OCI-LY1 (cell line): ENCODE measurements at regions not wholly inside any gene's neighbourhood (a gene's known extent, or its start where the extent isn't known, plus 50 kb on each side); places are given as distances from the start of the nearest gene placed in this dataset.

Source experiments
- CTCF ChIP-seq: fragments of 200-600 bp; sonication (generic), shearing (Covaris generic); IDR thresholded peaks from 2 replicates; pipeline ENCODE4 v1.5.1; 2017; ENCODE audit warnings: mild to moderate bottlenecking, antibody characterized with exemption, low read length, moderate library complexity, mixed read lengths
- EZH2 ChIP-seq: fragments of 200-600 bp; sonication (generic), shearing (Covaris generic); IDR thresholded peaks from 2 replicates; pipeline ENCODE4 v1.8.0; 2017; ENCODE audit warnings: borderline replicate concordance, mixed run types, mild to moderate bottlenecking, antibody characterized with exemption, low read length, moderate library complexity, mixed read lengths

GRCh38 chr4:180652533-180652932 lies 1590.7 kb upstream of the TENM3 start:
- TF ChIP-seq EZH2 (no peak), CTCF (no peak)
